ENCODE measurements at regions not wholly inside any gene's neighbourhood (a gene's known extent, or its start where the extent isn't known, plus 50 kb on each side); places are given as distances from the start of the nearest gene placed in this dataset.

DNA sequence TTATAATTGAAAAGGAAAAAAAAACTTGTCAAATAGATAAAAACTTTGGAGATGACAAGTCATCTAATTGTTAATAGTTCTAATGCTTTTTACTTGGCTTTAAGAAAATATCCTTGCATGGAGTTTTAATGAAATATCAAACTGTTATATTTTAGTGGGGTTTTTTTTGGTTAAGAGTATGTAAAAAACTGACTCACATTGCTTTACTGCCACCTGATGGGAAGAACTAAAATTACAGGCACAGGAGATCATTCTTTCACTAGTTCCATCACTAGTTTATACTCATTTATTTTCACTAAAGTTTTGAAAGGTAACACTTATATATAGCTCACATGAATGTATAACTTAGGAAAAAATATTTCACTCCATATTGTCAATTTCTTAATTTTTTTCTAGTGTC, 309.1 kb downstream of the LMBRD1 start (continued):
- TF ChIP-seq CTCF (IDR thresholded peaks at IDR 0.05; ENCODE audit: control extremely low read depth in 1 of 3, insufficient read depth in 1 of 3, low read depth in 1 of 3, low read length in 3 of 3): peak in 2 of 3 experiments; percentile 9 to 38; a peak in 2 of 4 replicates
